HEK293 (cell line): ENCODE measurements at regions not wholly inside any gene's neighbourhood (a gene's known extent, or its start where the extent isn't known, plus 50 kb on each side); places are given as distances from the start of the nearest gene placed in this dataset.

Experiments
- CTCF ChIA-PET: fragments of 350-600 bp; formaldehyde crosslinking; extraction: SDS; loops from one replicate; lab custom pipeline; 2021; ENCODE audit warnings: antibody characterized with exemption; lab: Yijun Ruan, JAX
- POLR2A ChIA-PET: fragments of 300-600 bp; formaldehyde crosslinking; extraction: SDS; loops from one replicate; lab custom pipeline; 2020; ENCODE audit warnings: antibody characterized with exemption, inconsistent platforms; lab: Yijun Ruan, JAX
- H3K27ac ChIP-seq: fragments of 200-500 bp; sonication (Bioruptor generic); 2 replicates; pipeline ENCODE4 v1.5.1; 2014; ENCODE audit warnings: low read depth, low read length, control low read depth, inconsistent platforms; ENCODE audit errors: extremely low read depth
- H3K36me3 ChIP-seq, 2 experiments: fragments of 200-500 bp in 1 of 2; sonication (Bioruptor generic) in 1 of 2; 1 replicate in 1 of 2; 2 replicates in 1 of 2; pipeline ENCODE4 v1.5.1; 2014 to 2017; ENCODE audit warnings: inconsistent platforms in 2 of 2, low read length in 2 of 2; ENCODE audit not compliant: control insufficient read depth in 2 of 2, insufficient read depth in 1 of 2
- H3K4me1 ChIP-seq: fragments of 200-500 bp; sonication (Bioruptor generic); 2 replicates; pipeline ENCODE4 v1.5.1; 2014; ENCODE audit warnings: mild to moderate bottlenecking, low read length, inconsistent platforms; ENCODE audit not compliant: control insufficient read depth, insufficient read depth
- H3K4me3 ChIP-seq: 2 replicates; pipeline ENCODE4 v1.5.1; 2011; ENCODE audit warnings: low read depth, mild to moderate bottlenecking, control low read depth, low read length, moderate library complexity
- H3K9me3 ChIP-seq: fragments of 200-500 bp; sonication (Bioruptor generic); 2 replicates; pipeline ENCODE4 v1.5.1; 2014; ENCODE audit warnings: low read depth, low read length, inconsistent platforms; ENCODE audit not compliant: control insufficient read depth, insufficient read depth
- BCL11B ChIP-seq: fragments of 450-650 bp; formaldehyde crosslinking; IDR thresholded peaks from 2 replicates; pipeline ENCODE4 v1.5.1; 2016; ENCODE audit warnings: low read depth, missing biosample characterization, missing genetic modification characterization
- GFI1B ChIP-seq: fragments of 450-650 bp; formaldehyde crosslinking; IDR thresholded peaks from 2 replicates; pipeline ENCODE4 v1.5.1; 2016; ENCODE audit warnings: missing biosample characterization, missing genetic modification characterization
- GLI4 ChIP-seq: fragments of 450-650 bp; formaldehyde crosslinking; IDR thresholded peaks from 2 replicates; pipeline ENCODE4 v1.5.1; 2016; ENCODE audit warnings: missing biosample characterization, missing genetic modification characterization
- GLIS2 ChIP-seq: fragments of 450-650 bp; formaldehyde crosslinking; IDR thresholded peaks from 2 replicates; pipeline ENCODE4 v1.5.1; 2016; ENCODE audit warnings: missing biosample characterization, missing genetic modification characterization
- KLF9 ChIP-seq: fragments of 450-650 bp; formaldehyde crosslinking; IDR thresholded peaks from 2 replicates; pipeline ENCODE4 v1.5.1; 2016; ENCODE audit warnings: missing biosample characterization, missing genetic modification characterization, low read depth
- OVOL3 ChIP-seq: fragments of 450-650 bp; formaldehyde crosslinking; IDR thresholded peaks from 2 replicates; pipeline ENCODE4 v1.5.1; 2016; ENCODE audit warnings: missing biosample characterization, missing genetic modification characterization
- REPIN1 ChIP-seq: fragments of 450-650 bp; formaldehyde crosslinking; IDR thresholded peaks from 2 replicates; pipeline ENCODE4 v1.5.1; 2017; ENCODE audit warnings: missing biosample characterization, missing genetic modification characterization, low read depth
- SP7 ChIP-seq: fragments of 450-650 bp; formaldehyde crosslinking; IDR thresholded peaks from 2 replicates; pipeline ENCODE4 v1.5.1; 2016; ENCODE audit warnings: missing biosample characterization, missing genetic modification characterization
- WT1 ChIP-seq: fragments of 450-650 bp; formaldehyde crosslinking; IDR thresholded peaks from 2 replicates; pipeline ENCODE4 v1.5.1; 2016; ENCODE audit warnings: missing biosample characterization, missing genetic modification characterization
- ZBTB21 ChIP-seq: fragments of 450-650 bp; formaldehyde crosslinking; IDR thresholded peaks from 2 replicates; pipeline ENCODE4 v1.5.1; 2017; ENCODE audit warnings: missing biosample characterization, missing genetic modification characterization
- ZFP41 ChIP-seq: fragments of 450-650 bp; formaldehyde crosslinking; IDR thresholded peaks from 2 replicates; pipeline ENCODE4 v1.5.1; 2016; ENCODE audit warnings: missing biosample characterization, missing genetic modification characterization, borderline replicate concordance
- ZNF202 ChIP-seq: fragments of 450-650 bp; formaldehyde crosslinking; IDR thresholded peaks from 2 replicates; pipeline ENCODE4 v1.5.1; 2016; ENCODE audit warnings: missing biosample characterization, missing genetic modification characterization, borderline replicate concordance
- ZNF214 ChIP-seq: fragments of 450-650 bp; formaldehyde crosslinking; IDR thresholded peaks from 2 replicates; pipeline ENCODE4 v1.5.1; 2017; ENCODE audit warnings: missing biosample characterization, mild to moderate bottlenecking, missing genetic modification characterization, borderline replicate concordance
- ZNF221 ChIP-seq: fragments of 450-650 bp; formaldehyde crosslinking; IDR thresholded peaks from 2 replicates; pipeline ENCODE4 v1.5.1; 2017; ENCODE audit warnings: missing biosample characterization, missing genetic modification characterization, borderline replicate concordance
- ZNF248 ChIP-seq: fragments of 450-650 bp; formaldehyde crosslinking; IDR thresholded peaks from 2 replicates; pipeline ENCODE4 v1.5.1; 2017; ENCODE audit warnings: missing biosample characterization, missing genetic modification characterization
- ZNF510 ChIP-seq: fragments of 450-650 bp; formaldehyde crosslinking; IDR thresholded peaks from 2 replicates; pipeline ENCODE4 v1.5.1; 2018; ENCODE audit warnings: mild to moderate bottlenecking, missing genetic modification characterization, missing biosample characterization; ENCODE audit not compliant: insufficient replicate concordance
- ZNF521 ChIP-seq: fragments of 450-650 bp; formaldehyde crosslinking; IDR thresholded peaks from 2 replicates; pipeline ENCODE4 v1.5.1; 2017; ENCODE audit warnings: missing biosample characterization, mild to moderate bottlenecking, missing genetic modification characterization
- ZNF530 ChIP-seq: fragments of 450-650 bp; formaldehyde crosslinking; IDR thresholded peaks from 2 replicates; pipeline ENCODE4 v1.5.1; 2016; ENCODE audit warnings: low read depth, missing biosample characterization, missing genetic modification characterization
- ZNF664 ChIP-seq: fragments of 450-650 bp; formaldehyde crosslinking; IDR thresholded peaks from 2 replicates; pipeline ENCODE4 v1.5.1; 2016; ENCODE audit warnings: missing biosample characterization, missing genetic modification characterization
- ZNF747 ChIP-seq: fragments of 450-650 bp; formaldehyde crosslinking; IDR thresholded peaks from 2 replicates; pipeline ENCODE4 v1.5.1; 2016; ENCODE audit warnings: missing biosample characterization, missing genetic modification characterization
- TF ChIP-seq, protein P1 (sequence below): fragments of 450-650 bp; IDR thresholded peaks from 2 replicates; pipeline ENCODE4 v1.5.1; 2018; ENCODE audit warnings: missing biosample characterization, mild to moderate bottlenecking, missing genetic modification characterization
- TF ChIP-seq, protein P2 (sequence below): fragments of 450-650 bp; formaldehyde crosslinking; IDR thresholded peaks from 2 replicates; pipeline ENCODE4 v1.5.1; 2016; ENCODE audit warnings: missing biosample characterization, missing genetic modification characterization
- TF ChIP-seq, protein P3 (sequence below): fragments of 450-650 bp; formaldehyde crosslinking; IDR thresholded peaks from 2 replicates; pipeline ENCODE4 v1.5.1; 2016; ENCODE audit warnings: missing biosample characterization, missing genetic modification characterization
- TF ChIP-seq, protein P4 (sequence below): fragments of 450-650 bp; formaldehyde crosslinking; IDR thresholded peaks from 2 replicates; pipeline ENCODE4 v1.5.1; 2016; ENCODE audit warnings: missing biosample characterization, missing genetic modification characterization
- TF ChIP-seq, protein P5 (sequence below): fragments of 450-650 bp; formaldehyde crosslinking; IDR thresholded peaks from 2 replicates; pipeline ENCODE4 v1.5.1; 2016; ENCODE audit warnings: missing biosample characterization, missing genetic modification characterization

DNA sequence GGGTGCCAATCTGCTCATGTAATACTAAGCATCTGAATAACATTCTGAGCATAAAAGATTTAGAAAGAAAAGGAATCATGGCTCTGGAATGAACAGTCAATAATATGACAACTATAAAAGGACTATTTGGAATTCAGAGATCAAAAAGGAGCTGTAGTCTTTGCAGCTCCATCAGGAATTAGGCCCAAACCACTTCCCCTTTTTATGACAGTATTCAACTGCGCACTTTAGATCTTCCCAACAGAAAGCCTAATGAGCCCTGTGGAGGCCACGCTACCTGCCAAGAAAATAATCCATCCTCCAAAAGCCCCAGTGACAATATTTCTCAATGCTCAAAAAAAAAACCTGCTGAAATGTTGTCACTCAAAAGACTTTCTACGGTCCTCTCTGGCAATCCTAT lies 163.2 kb downstream of the SNX7 start (continued):
- TF ChIP-seq GLIS2 (tag by site-specific recombination) (no peak), ZNF664 (tag by site-specific recombination) (no peak), ZNF214 (tag by site-specific recombination) (no peak), SP7 (tag by site-specific recombination) (no peak), BCL11B (tag by site-specific recombination) (no peak), WT1 (tag by site-specific recombination) (no peak), ZNF747 (tag by site-specific recombination) (no peak)

DNA sequence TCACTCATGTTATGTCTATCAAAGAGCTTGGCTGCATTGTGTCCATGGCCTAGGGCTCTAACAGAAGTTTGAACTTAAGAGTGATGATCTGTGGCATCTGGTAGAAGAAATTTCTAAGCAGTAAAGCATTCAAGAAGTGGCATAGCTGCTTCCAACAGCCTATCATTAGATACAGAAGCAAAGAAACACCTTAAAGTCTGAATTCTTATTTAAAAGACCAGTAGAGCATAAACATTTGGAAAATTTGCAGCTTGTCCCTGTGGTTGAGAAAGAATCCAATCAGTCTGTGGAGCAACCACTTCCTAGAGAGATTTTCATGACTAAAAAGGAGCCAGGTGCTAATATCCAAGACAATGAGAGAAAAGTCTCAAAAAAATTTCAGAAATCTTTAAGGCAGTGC lies 165.5 kb downstream of the SNX7 start:
- POLR2A ChIA-PET: no interaction called here
- no peak for TF ChIP-seq ZNF202 (tag by site-specific recombination)
- TF ChIP-seq, protein P1, sequence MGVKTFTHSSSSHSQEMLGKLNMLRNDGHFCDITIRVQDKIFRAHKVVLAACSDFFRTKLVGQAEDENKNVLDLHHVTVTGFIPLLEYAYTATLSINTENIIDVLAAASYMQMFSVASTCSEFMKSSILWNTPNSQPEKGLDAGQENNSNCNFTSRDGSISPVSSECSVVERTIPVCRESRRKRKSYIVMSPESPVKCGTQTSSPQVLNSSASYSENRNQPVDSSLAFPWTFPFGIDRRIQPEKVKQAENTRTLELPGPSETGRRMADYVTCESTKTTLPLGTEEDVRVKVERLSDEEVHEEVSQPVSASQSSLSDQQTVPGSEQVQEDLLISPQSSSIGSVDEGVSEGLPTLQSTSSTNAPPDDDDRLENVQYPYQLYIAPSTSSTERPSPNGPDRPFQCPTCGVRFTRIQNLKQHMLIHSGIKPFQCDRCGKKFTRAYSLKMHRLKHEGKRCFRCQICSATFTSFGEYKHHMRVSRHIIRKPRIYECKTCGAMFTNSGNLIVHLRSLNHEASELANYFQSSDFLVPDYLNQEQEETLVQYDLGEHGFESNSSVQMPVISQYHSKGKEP (tag by site-specific recombination): no peak
- TF ChIP-seq ZNF530 (tag by site-specific recombination): no peak
- no peak for TF ChIP-seq ZNF248 (tag by site-specific recombination)
- TF ChIP-seq ZNF221: no peak
- no peak for TF ChIP-seq KLF9
- TF ChIP-seq, all 188 proteins: peak for 0

DNA sequence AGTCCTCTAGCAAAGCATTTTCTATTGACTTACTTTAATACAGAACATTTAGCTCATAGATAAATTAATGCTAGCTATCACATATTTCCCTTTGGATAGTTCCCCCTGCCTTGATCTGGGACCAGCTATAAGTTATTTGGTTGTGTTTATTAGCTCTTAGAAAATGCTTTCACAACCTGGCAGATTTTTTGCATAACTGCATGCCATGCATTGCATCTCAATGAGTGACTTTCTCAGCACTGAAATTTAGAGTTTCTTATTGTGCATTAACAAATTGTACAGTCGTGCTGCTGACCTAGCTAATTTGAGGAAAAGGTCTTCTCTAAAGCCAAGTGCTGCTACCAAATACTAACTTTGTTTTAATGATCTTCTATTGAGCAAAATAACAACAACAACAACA lies 164.8 kb downstream of the PLPPR5 start:
- ChIA-PET POLR2A (no interaction called here), CTCF (interaction anchor here (0.8 kb wide), 1 partner anchor 134 kb away, joined by 3 read pairs; no protein-coding TSS in a partner anchor)
- Histone ChIP-seq H3K36me3 (no peaks in the 10 kb centered on the region), H3K9me3 (no peaks in the 10 kb centered on the region), H3K4me3 (no peak overlapping the region), H3K27ac (no peak overlapping the region), H3K4me1 (no peaks in the 10 kb centered on the region)
- TF ChIP-seq, protein P2, sequence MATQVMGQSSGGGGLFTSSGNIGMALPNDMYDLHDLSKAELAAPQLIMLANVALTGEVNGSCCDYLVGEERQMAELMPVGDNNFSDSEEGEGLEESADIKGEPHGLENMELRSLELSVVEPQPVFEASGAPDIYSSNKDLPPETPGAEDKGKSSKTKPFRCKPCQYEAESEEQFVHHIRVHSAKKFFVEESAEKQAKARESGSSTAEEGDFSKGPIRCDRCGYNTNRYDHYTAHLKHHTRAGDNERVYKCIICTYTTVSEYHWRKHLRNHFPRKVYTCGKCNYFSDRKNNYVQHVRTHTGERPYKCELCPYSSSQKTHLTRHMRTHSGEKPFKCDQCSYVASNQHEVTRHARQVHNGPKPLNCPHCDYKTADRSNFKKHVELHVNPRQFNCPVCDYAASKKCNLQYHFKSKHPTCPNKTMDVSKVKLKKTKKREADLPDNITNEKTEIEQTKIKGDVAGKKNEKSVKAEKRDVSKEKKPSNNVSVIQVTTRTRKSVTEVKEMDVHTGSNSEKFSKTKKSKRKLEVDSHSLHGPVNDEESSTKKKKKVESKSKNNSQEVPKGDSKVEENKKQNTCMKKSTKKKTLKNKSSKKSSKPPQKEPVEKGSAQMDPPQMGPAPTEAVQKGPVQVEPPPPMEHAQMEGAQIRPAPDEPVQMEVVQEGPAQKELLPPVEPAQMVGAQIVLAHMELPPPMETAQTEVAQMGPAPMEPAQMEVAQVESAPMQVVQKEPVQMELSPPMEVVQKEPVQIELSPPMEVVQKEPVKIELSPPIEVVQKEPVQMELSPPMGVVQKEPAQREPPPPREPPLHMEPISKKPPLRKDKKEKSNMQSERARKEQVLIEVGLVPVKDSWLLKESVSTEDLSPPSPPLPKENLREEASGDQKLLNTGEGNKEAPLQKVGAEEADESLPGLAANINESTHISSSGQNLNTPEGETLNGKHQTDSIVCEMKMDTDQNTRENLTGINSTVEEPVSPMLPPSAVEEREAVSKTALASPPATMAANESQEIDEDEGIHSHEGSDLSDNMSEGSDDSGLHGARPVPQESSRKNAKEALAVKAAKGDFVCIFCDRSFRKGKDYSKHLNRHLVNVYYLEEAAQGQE (tag by site-specific recombination): no peak
- TF ChIP-seq ZNF530 (tag by site-specific recombination): no peak
- TF ChIP-seq, protein P3, sequence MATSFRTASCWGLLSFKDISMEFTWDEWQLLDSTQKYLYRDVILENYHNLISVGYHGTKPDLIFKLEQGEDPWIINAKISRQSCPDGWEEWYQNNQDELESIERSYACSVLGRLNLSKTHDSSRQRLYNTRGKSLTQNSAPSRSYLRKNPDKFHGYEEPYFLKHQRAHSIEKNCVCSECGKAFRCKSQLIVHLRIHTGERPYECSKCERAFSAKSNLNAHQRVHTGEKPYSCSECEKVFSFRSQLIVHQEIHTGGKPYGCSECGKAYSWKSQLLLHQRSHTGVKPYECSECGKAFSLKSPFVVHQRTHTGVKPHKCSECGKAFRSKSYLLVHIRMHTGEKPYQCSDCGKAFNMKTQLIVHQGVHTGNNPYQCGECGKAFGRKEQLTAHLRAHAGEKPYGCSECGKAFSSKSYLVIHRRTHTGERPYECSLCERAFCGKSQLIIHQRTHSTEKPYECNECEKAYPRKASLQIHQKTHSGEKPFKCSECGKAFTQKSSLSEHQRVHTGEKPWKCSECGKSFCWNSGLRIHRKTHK (tag by site-specific recombination): no peak
- no peak for TF ChIP-seq ZNF214 (tag by site-specific recombination)
- TF ChIP-seq ZNF664 (tag by site-specific recombination): no peak
- no peak for TF ChIP-seq OVOL3 (tag by site-specific recombination)
- TF ChIP-seq, protein P4, sequence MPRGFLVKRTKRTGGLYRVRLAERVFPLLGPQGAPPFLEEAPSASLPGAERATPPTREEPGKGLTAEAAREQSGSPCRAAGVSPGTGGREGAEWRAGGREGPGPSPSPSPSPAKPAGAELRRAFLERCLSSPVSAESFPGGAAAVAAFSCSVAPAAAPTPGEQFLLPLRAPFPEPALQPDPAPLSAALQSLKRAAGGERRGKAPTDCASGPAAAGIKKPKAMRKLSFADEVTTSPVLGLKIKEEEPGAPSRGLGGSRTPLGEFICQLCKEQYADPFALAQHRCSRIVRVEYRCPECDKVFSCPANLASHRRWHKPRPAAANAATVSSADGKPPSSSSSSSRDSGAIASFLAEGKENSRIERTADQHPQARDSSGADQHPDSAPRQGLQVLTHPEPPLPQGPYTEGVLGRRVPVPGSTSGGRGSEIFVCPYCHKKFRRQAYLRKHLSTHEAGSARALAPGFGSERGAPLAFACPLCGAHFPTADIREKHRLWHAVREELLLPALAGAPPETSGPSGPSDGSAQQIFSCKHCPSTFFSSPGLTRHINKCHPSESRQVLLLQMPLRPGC (tag by site-specific recombination): no peak
- TF ChIP-seq ZNF510 (tag by site-specific recombination): no peak
- TF ChIP-seq ZBTB21 (tag by site-specific recombination): no peak
- TF ChIP-seq GLI4 (tag by site-specific recombination): no peak
- TF ChIP-seq, protein P5, sequence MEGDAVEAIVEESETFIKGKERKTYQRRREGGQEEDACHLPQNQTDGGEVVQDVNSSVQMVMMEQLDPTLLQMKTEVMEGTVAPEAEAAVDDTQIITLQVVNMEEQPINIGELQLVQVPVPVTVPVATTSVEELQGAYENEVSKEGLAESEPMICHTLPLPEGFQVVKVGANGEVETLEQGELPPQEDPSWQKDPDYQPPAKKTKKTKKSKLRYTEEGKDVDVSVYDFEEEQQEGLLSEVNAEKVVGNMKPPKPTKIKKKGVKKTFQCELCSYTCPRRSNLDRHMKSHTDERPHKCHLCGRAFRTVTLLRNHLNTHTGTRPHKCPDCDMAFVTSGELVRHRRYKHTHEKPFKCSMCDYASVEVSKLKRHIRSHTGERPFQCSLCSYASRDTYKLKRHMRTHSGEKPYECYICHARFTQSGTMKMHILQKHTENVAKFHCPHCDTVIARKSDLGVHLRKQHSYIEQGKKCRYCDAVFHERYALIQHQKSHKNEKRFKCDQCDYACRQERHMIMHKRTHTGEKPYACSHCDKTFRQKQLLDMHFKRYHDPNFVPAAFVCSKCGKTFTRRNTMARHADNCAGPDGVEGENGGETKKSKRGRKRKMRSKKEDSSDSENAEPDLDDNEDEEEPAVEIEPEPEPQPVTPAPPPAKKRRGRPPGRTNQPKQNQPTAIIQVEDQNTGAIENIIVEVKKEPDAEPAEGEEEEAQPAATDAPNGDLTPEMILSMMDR: no peak
- TF ChIP-seq GFI1B: no peak
- TF ChIP-seq REPIN1 (tag by site-specific recombination): no peak
- no peak for TF ChIP-seq ZFP41 (tag by site-specific recombination)
- TF ChIP-seq ZNF521: no peak

More for the DNA sequence above, 165.5 kb downstream of the SNX7 start:
- H3K36me3 ChIP-seq: no peaks in the 10 kb centered on the region
- no peak overlapping the region for H3K4me3 ChIP-seq
- no peaks in the 10 kb centered on the region for H3K4me1 ChIP-seq
- no peaks in the 10 kb centered on the region for H3K9me3 ChIP-seq
- CTCF ChIA-PET: no interaction called here
- no peak overlapping the region for H3K27ac ChIP-seq
